Esophagus (tissue), 2 donors: ENCODE measurements at regions not wholly inside any gene's neighbourhood (a gene's known extent, or its start where the extent isn't known, plus 50 kb on each side); places are given as distances from the start of the nearest gene placed in this dataset.

Source experiments
- H3K27ac ChIP-seq, 2 donors: one replicate each; pipeline ENCODE4 v1.5.1; 2013; ENCODE audit warnings: low read depth in 2 of 2, mild to moderate bottlenecking in 2 of 2, inconsistent platforms in 1 of 2, low read length in 1 of 2, moderate library complexity in 1 of 2
- H3K27me3 ChIP-seq, 2 donors: one replicate each; pipeline ENCODE4 v1.6.1; 2013; ENCODE audit warnings: low read length in 2 of 2, control low read depth in 1 of 2, mild to moderate bottlenecking in 1 of 2; ENCODE audit not compliant: insufficient read depth in 2 of 2, control insufficient read depth in 1 of 2
- H3K36me3 ChIP-seq, 2 donors: one replicate each; pipeline ENCODE4 v1.6.1; 2013; ENCODE audit warnings: low read length in 1 of 2; ENCODE audit not compliant: control insufficient read depth in 2 of 2, insufficient read depth in 2 of 2
- H3K4me1 ChIP-seq, 2 donors: one replicate each; pipeline ENCODE4 v1.6.1; 2013; ENCODE audit warnings: low read length in 1 of 2; ENCODE audit not compliant: control insufficient read depth in 2 of 2, insufficient read depth in 2 of 2
- H3K4me3 ChIP-seq, 2 donors: one replicate each; pipeline ENCODE4 v1.5.1; 2013; ENCODE audit warnings: low read length in 2 of 2, mild to moderate bottlenecking in 2 of 2, low read depth in 1 of 2, moderate library complexity in 1 of 2
- H3K9me3 ChIP-seq, 2 donors: one replicate each; pipeline ENCODE4 v1.6.1; 2013; ENCODE audit warnings: mild to moderate bottlenecking in 2 of 2, low read depth in 1 of 2, low read length in 1 of 2, moderate library complexity in 1 of 2; ENCODE audit not compliant: control insufficient read depth in 2 of 2, insufficient read depth in 1 of 2
- WGBS, 2 donors: extraction: QIAGEN DNeasy Blood & Tissue Kit; methylation state at CpG; one replicate each; pipeline ENCODE4 v1.1.7; 2013; 5-methylcytosine and 5-hydroxymethylcytosine counted together
- donor health status: healthy with polysubstance abuse.
- donor health status: Bipolar disorder and iron deficiency.

- no peak overlapping the region for H3K4me3 ChIP-seq
- H3K36me3 ChIP-seq: no peaks in the 10 kb centered on the region
- no peaks in the 10 kb centered on the region for H3K27me3 ChIP-seq
- no peaks in the 10 kb centered on the region for H3K9me3 ChIP-seq
- 92 to 94% methylated on average over 5 of the region's 5 CpGs for WGBS, 2 donors
- H3K27ac ChIP-seq: no peak overlapping the region
- peaks cover 0 to 3% of the 10 kb centered on the region in 2 donors for H3K4me1 ChIP-seq
Observed at GRCh38 chr6:3621411-3621810, 130.1 kb downstream of the PXDC1 start.

DNA sequence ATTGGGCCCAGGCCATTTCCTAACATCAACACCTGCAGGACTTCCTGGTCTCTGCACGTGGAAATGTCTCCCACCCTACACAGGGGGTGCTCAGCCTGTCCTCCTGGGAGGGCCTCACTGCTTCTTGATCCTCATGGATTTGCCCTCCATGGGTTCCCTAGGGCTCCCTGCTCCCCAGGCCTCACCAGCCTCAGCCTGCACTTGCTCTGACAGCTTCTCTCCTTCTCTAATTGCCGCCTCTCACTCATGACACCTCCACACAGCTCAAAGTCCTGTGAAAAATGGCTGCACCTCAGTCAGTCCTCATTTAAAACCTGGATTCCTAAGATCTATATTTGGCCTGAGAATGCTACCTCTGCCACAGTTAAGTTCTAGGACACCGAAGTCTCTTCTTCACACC is 130.6 kb downstream of the PXDC1 start:
- 89 to 91% methylated on average over 3 of the region's 3 CpGs for WGBS, 2 donors
- Histone ChIP-seq H3K4me3 (no peak overlapping the region), H3K9me3 (no peaks in the 10 kb centered on the region), H3K27me3 (no peaks in the 10 kb centered on the region), H3K27ac (no peak overlapping the region), H3K36me3 (no peaks in the 10 kb centered on the region), H3K4me1 (peaks cover 0 to 3% of the 10 kb centered on the region in 2 donors)

GRCh38 chr6:3620389-3620788 is 131.1 kb downstream of the PXDC1 start:
- WGBS, 2 donors: 96 to 98% methylated on average over 8 of the region's 8 CpGs

GRCh38 chr6:3619800-3620199 is 131.7 kb downstream of the PXDC1 start:
- H3K36me3 ChIP-seq: no peaks in the 10 kb centered on the region
- H3K4me1 ChIP-seq: peaks cover 0 to 3% of the 10 kb centered on the region in 2 donors
- H3K9me3 ChIP-seq: no peaks in the 10 kb centered on the region
- no peak overlapping the region for H3K27ac ChIP-seq
- no peaks in the 10 kb centered on the region for H3K27me3 ChIP-seq
- 78 to 85% methylated on average over 4 of the region's 4 CpGs for WGBS, 2 donors
- no peak overlapping the region for H3K4me3 ChIP-seq

More at GRCh38 chr6:3620389-3620788, 131.1 kb downstream of the PXDC1 start:
- Histone ChIP-seq H3K36me3 (no peaks in the 10 kb centered on the region), H3K27ac (no peak overlapping the region), H3K4me1 (peaks cover 0 to 3% of the 10 kb centered on the region in 2 donors), H3K9me3 (no peaks in the 10 kb centered on the region), H3K4me3 (no peak overlapping the region), H3K27me3 (no peaks in the 10 kb centered on the region)

DNA sequence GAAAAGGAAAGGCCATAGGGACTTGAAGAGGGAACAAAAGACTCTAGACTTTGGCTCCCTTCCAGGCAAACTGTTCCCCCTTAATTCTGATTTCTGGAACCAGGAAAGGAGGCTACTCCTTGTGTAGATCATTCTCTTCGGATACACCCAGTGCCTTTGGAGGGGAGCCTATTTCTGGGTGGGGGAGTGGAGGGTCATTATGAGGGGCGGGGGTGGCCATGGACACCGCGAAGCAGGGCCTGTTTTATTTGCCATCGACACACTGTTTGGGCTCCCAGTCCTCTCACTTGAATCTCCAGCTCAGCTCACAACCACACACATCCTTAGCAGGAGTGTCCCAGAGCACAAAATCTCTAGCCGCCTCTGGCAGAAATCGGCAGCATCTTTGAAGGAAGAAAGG is 132.3 kb downstream of the PXDC1 start:
- Histone ChIP-seq H3K27ac (no peak overlapping the region), H3K36me3 (no peaks in the 10 kb centered on the region), H3K9me3 (no peaks in the 10 kb centered on the region), H3K27me3 (no peaks in the 10 kb centered on the region), H3K4me1 (peaks cover 0 to 3% of the 10 kb centered on the region in 2 donors), H3K4me3 (no peak overlapping the region)
- 86 to 90% methylated on average over 7 of the region's 7 CpGs for WGBS, 2 donors

GRCh38 chr6:3618642-3619041 is 132.9 kb downstream of the PXDC1 start:
- Histone ChIP-seq H3K4me1 (peaks cover 0 to 3% of the 10 kb centered on the region in 2 donors), H3K4me3 (no peak overlapping the region), H3K9me3 (no peaks in the 10 kb centered on the region), H3K27ac (no peak overlapping the region), H3K36me3 (no peaks in the 10 kb centered on the region), H3K27me3 (no peaks in the 10 kb centered on the region)
- 92 to 100% methylated on average over 2 of the region's 2 CpGs for WGBS, 2 donors

DNA sequence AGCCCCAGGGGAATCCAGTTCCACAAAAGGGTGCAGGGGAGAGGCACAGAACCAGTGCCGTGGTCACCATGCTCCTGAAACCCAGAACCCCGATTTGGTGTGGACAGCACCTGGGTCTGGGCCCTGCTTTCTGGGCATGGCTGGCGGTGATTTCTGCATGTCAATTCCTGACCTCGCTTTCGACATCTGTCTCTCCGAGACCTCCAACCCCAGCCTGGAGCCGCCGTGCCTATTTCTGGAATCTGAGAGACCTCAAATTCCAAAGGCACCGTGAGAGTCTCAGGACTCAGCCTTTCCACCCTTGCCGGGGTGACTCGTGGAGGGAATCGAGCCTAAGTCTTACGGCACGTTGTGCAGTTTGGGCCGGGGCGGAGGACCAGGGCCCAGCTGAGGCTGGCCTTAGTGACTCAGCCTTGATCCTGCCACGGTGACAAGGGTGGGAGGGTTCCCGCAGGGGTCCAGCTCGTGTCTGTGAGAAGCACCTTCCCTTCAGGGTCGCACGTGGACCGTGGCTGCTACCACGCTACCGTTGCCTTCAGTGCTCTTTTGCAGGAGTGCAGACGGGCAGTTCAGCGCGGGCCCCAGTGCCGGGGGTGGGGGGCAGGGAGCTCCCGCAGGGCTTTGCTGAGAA is 133.7 kb downstream of the PXDC1 start:
- 89 to 93% methylated on average over 29 of the region's 29 CpGs for WGBS, 2 donors
- no peaks in the 10 kb centered on the region for H3K36me3 ChIP-seq
- peaks cover 0 to 3% of the 10 kb centered on the region in 2 donors for H3K4me1 ChIP-seq
- no peak overlapping the region for H3K4me3 ChIP-seq
- no peaks in the 10 kb centered on the region for H3K9me3 ChIP-seq
- H3K27me3 ChIP-seq: no peaks in the 10 kb centered on the region
- no peak overlapping the region for H3K27ac ChIP-seq

DNA sequence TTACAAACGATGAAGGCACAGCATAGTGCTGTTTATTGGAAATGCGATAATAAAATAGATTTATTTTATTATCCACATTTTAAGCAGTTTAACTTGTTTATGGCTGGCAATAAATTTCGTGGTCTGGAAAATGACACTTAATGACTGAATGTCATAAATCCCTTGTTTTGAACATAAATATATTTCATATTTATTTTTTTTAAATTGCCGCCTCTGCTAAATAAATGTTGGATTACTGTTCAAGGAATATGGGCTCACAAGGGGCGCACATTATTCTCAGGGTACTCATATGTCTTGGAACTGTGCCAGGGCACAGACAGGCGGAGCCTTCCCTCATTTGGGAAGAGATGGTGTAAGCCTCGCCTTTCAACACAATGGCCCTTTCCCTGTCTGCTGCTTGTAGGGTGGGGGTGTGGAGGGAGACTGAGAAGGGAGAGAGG is 134.3 kb downstream of the PXDC1 start:
- no peaks in the 10 kb centered on the region for H3K36me3 ChIP-seq
- H3K4me3 ChIP-seq: no peak overlapping the region
- no peaks in the 10 kb centered on the region for H3K9me3 ChIP-seq
- no peak overlapping the region for H3K27ac ChIP-seq
- WGBS, 2 donors: 73 to 74% methylated on average over 7 of the region's 7 CpGs
- H3K27me3 ChIP-seq: no peaks in the 10 kb centered on the region
- H3K4me1 ChIP-seq: peaks cover 0 to 3% of the 10 kb centered on the region in 2 donors

DNA sequence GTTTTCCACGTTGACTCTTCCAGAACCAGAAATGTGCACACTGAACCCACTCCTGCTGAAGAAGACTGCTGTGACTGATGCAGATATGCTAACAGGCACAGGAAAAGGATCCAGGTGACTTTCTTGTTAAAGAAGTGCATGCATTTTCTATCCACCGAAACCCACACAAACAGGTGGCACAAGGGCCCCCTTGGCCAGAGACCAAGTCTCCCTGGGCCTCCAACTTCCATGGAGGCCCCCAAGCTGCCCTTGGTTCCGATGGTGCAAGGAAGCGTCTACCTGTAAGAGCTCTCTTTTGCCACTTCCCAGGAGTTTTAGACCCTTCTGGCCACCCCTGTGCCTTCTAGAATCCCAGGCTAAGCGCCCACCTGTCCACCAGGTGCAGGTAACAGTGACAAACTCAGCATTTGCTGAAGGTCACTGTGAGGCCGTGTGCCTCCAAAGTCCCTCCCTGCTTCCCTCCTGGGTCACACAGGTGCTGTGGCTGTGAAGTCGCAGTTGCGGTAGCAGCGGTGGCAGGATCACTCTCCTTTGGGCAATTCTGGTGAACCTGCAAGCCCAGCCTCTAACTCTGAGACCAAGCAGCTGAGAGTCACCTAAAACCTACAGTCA is 134.8 kb downstream of the PXDC1 start:
- Histone ChIP-seq H3K27me3 (no peaks in the 10 kb centered on the region), H3K27ac (no peak overlapping the region), H3K4me1 (peaks cover 3% of the 10 kb centered on the region in 2 donors), H3K9me3 (no peaks in the 10 kb centered on the region), H3K36me3 (no peaks in the 10 kb centered on the region), H3K4me3 (no peak overlapping the region)
- WGBS, 2 donors: 90 to 92% methylated on average over 9 of the region's 9 CpGs
